GM18511 (cell line): ENCODE measurements at regions not wholly inside any gene's neighbourhood (a gene's known extent, or its start where the extent isn't known, plus 50 kb on each side); places are given as distances from the start of the nearest gene placed in this dataset.
"Not testable (repeated sequence)": the region's sequence is repeated elsewhere in the genome, so short reads cannot be mapped to it uniquely, and the experiment has no call there.

ENCODE experiments used
- ATAC-seq: cut with Tn5 transposase; IDR thresholded peaks from one replicate; pipeline ENCODE4 v1.9.1; 2021; ENCODE audit warnings: mild to moderate bottlenecking, moderate library complexity; ENCODE audit not compliant: unreplicated experiment

DNA sequence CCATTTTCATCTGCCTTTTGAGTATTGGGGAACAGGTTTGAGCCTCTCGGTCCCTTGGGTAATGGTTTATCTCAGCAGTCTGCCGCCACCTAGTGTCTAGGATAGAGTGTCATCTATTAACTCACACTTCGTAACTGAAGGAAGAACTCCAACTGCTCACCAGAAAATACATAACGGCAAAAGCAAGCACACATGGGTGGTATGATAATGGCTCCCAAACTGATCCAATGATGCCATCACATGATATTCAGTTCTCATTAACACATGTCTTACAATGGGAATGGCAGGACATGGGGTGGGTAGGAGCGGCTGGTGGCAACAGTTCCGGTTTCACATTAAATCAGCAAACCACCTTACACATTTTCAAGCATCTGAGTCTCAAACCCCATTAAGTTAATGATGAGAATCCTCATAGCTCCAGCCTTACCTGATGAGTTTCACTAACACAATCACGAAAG, 110.7 kb upstream of the PHACTR1 start:
- ATAC-seq = peak; percentile 42

DNA sequence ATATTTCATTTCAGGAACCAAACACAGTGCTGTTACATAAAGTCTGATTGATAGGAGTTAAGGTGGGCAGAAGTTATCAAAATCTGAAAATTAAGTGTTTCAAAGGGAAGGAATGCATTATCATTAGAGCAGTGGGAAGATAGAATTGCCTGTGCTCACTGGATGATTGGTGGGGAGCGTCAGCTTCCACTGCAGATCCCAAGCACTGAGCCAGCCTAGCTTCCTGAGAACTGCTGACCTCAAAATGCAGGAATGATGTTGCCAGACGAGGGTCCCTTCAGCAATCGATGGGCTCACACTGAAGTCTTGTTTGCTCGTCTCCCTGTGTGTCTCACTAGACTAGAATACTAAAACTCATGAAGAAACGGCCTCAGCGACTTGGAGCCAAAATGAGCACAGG, 110.0 kb upstream of the PHACTR1 start:
- ATAC-seq = no peak

DNA sequence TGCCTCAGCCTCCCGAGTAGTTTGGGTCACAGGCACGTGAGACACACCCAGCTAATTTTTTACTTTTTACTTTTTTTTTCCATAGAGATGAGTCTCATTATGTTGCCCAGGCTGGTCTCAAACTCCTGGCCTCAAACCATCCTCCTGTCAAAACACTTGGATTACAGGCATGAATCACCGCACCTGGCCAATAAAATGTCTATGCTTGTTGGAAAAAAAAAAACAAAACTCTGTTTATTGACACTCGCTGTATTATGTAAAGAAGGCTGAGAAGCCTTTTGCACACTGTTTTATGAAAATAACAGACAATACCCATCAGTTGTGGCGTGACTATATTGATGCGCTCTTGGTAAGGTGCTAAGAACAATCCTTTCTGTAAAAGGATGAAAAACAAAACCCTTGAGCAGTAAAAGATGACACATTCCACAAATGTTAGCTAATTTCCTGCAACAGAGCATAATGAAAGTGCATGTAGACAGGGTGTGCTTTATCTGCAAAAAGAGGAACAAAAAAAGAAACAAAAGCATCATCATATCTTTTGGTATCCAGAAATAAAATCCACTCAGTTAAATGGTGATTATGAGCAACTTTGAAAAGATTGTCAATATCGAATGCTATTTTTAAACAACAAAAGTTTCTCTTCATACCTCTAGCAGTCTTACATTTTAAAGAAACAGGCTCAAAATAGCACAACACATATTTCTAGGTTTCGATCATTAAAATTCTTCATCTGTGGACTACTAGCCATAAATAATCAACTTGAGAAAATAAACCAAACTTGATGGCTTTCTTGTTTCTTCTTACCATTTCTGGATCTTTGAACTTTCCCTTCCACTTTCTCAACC, 108.3 kb upstream of the PHACTR1 start:
- ATAC-seq = peak; percentile 80

DNA sequence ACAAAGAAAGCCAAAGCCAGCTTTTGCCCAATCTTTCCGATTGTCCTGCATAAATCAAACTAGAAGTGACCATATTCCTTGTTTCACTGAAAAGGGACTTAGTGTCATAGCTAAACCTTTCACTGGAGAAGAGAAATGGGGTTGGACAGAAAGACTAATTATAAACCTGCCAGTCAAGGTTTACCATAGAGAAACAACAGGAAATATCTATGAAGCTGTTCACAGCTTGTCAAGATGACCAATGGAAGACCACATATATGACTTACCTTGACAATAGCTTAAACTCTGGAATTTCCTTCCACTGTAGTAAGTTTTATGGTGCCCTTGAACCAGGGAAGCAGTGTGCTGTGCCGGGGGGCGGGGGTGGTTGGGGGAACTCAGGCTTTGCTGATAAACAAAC, 107.7 kb upstream of the PHACTR1 start:
- ATAC-seq = peak; percentile 37

GRCh38 chr6:12609751-12610150, 106.8 kb upstream of the PHACTR1 start:
- no peak for ATAC-seq

GRCh38 chr6:12610862-12611261, 105.7 kb upstream of the PHACTR1 start:
- no peak for ATAC-seq

GRCh38 chr6:12613811-12614210, 102.8 kb upstream of the PHACTR1 start:
- no peak for ATAC-seq

GRCh38 chr6:12614456-12614855, 102.1 kb upstream of the PHACTR1 start:
- ATAC-seq = no peak

- no peak for ATAC-seq
Observed at GRCh38 chr6:12618296-12618695, 98.3 kb upstream of the PHACTR1 start.

DNA sequence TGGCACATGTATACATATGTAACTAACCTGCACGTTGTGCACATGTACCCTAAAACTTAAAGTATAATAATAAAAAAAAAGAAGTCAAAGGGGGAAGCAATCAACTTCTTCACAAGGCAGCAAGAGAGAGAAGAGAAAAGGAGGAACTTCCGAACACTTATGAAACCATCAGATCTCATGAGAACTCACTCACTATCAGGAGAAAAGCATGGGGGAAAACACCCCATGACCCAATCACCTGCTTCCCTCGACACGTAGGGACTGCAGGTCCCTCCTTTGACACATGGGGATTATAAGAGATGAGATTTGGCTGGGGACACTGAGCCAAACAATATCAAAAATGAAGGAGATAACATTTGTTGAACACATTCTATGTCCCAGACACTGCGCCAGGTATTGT, 94.8 kb upstream of the PHACTR1 start:
- ATAC-seq = no peak

- ATAC-seq = no peak
Observed at GRCh38 chr6:12622566-12622965, 94.0 kb upstream of the PHACTR1 start.

GRCh38 chr6:12624142-12624837, 92.3 kb upstream of the PHACTR1 start:
- no peak for ATAC-seq

DNA sequence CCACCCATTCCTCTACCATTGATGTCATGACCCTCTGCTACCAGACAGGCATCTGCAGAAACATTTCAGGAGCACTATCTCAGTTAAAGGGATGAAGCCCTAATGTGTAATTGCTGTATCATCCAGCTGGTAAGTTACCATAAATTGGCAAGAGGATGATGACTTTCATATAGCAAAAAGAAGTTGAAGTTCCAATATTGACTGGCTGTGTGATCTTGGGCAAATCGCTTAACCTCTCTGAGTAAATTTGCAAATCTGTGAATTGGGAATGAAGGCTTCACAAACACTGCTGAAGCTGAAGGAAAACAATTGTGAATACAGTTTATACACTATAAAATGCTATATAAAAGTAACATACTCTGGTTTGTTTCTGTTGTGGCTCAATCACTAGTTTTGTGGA, 89.5 kb upstream of the PHACTR1 start:
- no peak for ATAC-seq

- ATAC-seq = no peak
Observed at GRCh38 chr6:12628327-12628726, 88.2 kb upstream of the PHACTR1 start.

DNA sequence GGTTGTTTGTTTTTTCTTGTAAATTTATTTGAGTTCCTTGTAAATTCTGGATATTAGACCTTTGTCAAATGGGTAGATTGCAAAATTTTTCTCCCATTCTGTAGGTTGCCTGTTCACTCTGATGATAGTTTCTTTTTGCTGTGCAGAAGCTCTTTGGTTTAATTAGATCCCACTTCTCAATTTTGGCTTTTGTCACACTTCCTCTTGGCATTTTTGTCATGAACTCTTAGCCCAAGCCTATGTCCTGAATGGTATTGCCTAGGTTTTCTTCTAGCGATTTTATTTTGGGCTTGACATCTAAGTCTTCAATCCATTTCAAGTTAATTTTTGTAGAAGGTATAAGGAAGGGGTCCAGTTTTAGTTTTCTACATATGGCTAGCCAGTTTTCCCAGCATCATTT, 82.8 kb upstream of the PHACTR1 start:
- ATAC-seq = not testable (repeated sequence)

- no peak for ATAC-seq
Observed at GRCh38 chr6:12635375-12635774, 81.2 kb upstream of the PHACTR1 start.

DNA sequence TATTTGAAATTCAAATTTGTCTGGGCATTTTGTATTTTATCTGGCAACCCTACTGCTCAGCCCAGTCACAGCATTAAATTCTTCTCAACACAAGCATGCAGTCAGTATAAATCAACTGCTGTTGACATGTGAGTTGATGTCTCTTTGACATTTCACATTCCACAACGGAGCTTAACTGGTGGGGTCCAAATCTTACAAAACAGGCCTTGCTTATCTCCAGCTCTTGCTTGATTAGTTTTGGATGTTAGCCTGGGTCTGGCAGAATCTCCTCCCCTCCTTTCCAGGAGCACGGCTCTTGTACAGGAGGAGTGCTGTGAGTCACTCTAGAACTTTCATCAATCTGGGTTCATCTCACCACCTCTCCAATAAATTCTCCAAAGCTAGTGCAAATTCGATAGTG, 80.8 kb upstream of the PHACTR1 start:
- ATAC-seq = no peak

GRCh38 chr6:12636336-12636735, 80.2 kb upstream of the PHACTR1 start:
- ATAC-seq = no peak

GRCh38 chr6:12637960-12638641, 78.5 kb upstream of the PHACTR1 start:
- ATAC-seq = no peak

- no peak for ATAC-seq
Observed at GRCh38 chr6:12640438-12640837, 76.1 kb upstream of the PHACTR1 start.

DNA sequence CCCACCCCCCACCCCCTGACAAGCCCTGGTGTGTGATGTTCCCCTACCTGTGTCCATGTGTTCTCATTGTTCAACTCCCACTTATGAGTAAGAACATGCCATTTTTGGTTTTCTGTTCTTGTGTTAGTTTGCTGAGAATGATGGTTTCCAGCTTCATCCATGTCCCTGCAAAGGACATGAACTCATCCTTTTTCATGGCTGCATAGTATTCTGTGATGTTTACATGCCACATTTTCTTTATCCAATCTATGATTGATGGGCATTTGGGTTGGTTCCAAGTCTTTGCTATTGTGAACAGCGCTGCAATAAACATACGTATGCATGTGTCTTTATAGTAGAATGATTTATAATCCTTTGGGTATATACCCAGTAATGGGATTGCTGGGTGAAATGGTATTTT, 74.8 kb upstream of the PHACTR1 start:
- not testable (repeated sequence) for ATAC-seq

- ATAC-seq = no peak
Observed at GRCh38 chr6:12645941-12646340, 70.6 kb upstream of the PHACTR1 start.
